Parathyroid adenoma (tissue), 2 donors: ENCODE measurements at regions not wholly inside any gene's neighbourhood (a gene's known extent, or its start where the extent isn't known, plus 50 kb on each side); places are given as distances from the start of the nearest gene placed in this dataset.

ENCODE experiments used
- H2AFZ ChIP-seq: fragments of 300-600 bp; sonication (generic); one replicate; pipeline ENCODE4 v1.7.0; 2017; ENCODE audit warnings: antibody characterized with exemption, mild to moderate bottlenecking
- H3K27ac ChIP-seq: fragments of 300-600 bp; sonication (generic); one replicate; pipeline ENCODE4 v1.7.0; 2017
- H3K27me3 ChIP-seq: fragments of 300-600 bp; sonication (generic); one replicate; pipeline ENCODE4 v1.7.0; 2017; ENCODE audit warnings: low read length; ENCODE audit not compliant: control insufficient read depth, insufficient read depth
- H3K36me3 ChIP-seq: fragments of 300-600 bp; sonication (generic); one replicate; pipeline ENCODE4 v1.7.0; 2017; ENCODE audit warnings: low read length; ENCODE audit not compliant: control insufficient read depth, insufficient read depth
- H3K4me1 ChIP-seq: fragments of 300-600 bp; sonication (generic); one replicate; pipeline ENCODE4 v1.7.0; 2017; ENCODE audit warnings: control low read depth
- H3K4me2 ChIP-seq: fragments of 300-600 bp; sonication (generic); one replicate; pipeline ENCODE4 v1.7.0; 2017; ENCODE audit warnings: low read length
- H3K4me3 ChIP-seq: fragments of 300-600 bp; sonication (generic); one replicate; pipeline ENCODE4 v1.7.0; 2017; ENCODE audit warnings: low read depth, low read length
- H3K79me2 ChIP-seq: fragments of 300-600 bp; sonication (generic); one replicate; pipeline ENCODE4 v1.7.0; 2017; ENCODE audit warnings: control low read depth
- H3K9ac ChIP-seq: fragments of 300-600 bp; sonication (generic); one replicate; pipeline ENCODE4 v1.7.0; 2017; ENCODE audit warnings: mild to moderate bottlenecking
- H3K9me3 ChIP-seq: fragments of 300-600 bp; sonication (generic); one replicate; pipeline ENCODE4 v1.7.0; 2017; ENCODE audit warnings: low read length; ENCODE audit not compliant: control insufficient read depth
- TF ChIP-seq, protein P1 (sequence below): fragments of 300-600 bp; sonication (generic); IDR thresholded peaks from one replicate; pipeline ENCODE4 v1.7.0; 2017; ENCODE audit warnings: antibody characterized with exemption, mild to moderate bottlenecking
- donor health status: primary hyperparathyroidism.

DNA sequence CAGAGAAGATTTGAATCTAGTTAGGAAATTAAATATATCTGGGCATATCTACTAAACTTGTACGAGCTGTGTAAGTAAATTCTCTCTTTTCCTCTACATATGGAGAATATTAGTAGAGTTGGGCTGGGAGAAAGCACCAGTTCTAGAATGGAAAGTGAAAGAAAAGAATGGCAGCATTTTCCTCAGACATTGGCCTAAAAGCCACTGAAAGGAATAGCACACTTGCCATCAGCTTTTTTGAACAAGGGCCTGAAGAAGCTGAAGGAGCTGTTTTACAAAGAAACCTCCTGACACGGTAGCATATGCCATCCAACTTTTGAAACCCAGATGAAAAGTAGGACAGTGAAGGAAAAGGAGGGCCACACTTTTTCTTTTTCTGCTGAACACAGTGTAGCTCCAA, 1563.7 kb upstream of the TENM4 start:
- Histone ChIP-seq H3K9ac (no peak overlapping the region), H3K27me3 (no peaks in the 10 kb centered on the region), H3K27ac (no peak overlapping the region), H3K9me3 (no peaks in the 10 kb centered on the region), H3K36me3 (no peaks in the 10 kb centered on the region), H2AFZ (no peak overlapping the region), H3K4me2 (no peak overlapping the region), H3K79me2 (no peaks in the 10 kb centered on the region), H3K4me3 (no peak overlapping the region), H3K4me1 (no peaks in the 10 kb centered on the region)
- TF ChIP-seq, protein P1, sequence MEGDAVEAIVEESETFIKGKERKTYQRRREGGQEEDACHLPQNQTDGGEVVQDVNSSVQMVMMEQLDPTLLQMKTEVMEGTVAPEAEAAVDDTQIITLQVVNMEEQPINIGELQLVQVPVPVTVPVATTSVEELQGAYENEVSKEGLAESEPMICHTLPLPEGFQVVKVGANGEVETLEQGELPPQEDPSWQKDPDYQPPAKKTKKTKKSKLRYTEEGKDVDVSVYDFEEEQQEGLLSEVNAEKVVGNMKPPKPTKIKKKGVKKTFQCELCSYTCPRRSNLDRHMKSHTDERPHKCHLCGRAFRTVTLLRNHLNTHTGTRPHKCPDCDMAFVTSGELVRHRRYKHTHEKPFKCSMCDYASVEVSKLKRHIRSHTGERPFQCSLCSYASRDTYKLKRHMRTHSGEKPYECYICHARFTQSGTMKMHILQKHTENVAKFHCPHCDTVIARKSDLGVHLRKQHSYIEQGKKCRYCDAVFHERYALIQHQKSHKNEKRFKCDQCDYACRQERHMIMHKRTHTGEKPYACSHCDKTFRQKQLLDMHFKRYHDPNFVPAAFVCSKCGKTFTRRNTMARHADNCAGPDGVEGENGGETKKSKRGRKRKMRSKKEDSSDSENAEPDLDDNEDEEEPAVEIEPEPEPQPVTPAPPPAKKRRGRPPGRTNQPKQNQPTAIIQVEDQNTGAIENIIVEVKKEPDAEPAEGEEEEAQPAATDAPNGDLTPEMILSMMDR, result no peak

DNA sequence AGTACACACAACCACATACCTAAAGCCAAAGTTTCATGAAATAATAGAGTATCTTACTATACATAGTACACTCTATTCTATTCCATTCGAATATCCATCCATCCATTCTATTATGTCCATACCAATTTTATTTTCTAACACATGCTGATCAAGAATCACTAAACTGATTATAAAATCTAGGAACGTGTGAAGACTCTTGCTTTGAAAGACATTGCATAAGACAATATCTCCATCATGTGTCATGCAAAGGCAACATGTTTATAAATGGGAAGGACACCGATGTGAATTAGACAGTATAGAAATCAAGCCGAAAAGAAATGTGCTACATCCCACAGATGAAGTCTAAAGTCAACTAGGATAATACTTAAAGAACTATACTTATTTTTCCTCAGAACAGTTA, 1561.5 kb upstream of the TENM4 start:
- Histone ChIP-seq H3K4me2 (no peak overlapping the region), H3K27me3 (no peaks in the 10 kb centered on the region), H3K4me1 (no peaks in the 10 kb centered on the region), H2AFZ (no peak overlapping the region), H3K9me3 (no peaks in the 10 kb centered on the region), H3K79me2 (no peaks in the 10 kb centered on the region), H3K9ac (no peak overlapping the region), H3K36me3 (no peaks in the 10 kb centered on the region), H3K27ac (no peak overlapping the region), H3K4me3 (no peak overlapping the region)
- TF ChIP-seq, protein P1, result no peak

DNA sequence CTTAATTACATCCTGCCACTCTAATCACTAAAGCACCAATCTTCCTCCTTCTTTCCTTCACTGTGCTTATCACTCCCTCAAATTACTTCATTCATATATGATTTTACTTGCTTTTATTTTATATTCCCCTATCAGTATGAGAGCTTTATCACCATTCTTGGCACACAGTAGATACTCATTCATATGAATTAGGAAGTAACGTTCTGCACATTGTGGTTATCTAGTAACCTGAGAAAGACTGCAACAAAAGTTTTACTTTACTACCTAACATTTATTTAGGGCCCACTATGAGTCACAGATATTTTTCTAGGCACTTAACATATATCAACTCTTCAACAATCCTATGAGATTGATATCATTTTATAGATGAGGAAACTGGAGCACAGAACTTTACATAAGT, 1559.9 kb upstream of the TENM4 start:
- TF ChIP-seq, protein P1, result no peak
- H3K79me2 ChIP-seq, result no peaks in the 10 kb centered on the region

DNA sequence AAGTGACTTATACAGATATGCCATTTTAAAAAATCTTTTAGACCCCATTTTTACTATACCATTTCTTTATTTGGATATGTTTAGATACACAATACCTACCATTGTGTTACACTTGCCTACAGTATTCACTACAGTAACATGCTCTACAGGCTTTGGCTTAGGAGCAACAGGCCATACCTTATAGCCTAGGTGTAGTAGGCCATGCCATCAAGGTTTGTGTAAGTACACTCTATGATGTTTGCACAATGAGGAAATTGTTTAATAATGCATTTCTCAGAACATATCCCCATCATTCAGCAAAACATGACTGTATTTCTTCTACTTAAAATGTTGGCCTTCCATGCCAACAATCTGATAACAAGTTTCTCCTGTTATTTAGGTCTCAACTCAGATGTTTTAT, 1559.5 kb upstream of the TENM4 start:
- H3K9ac ChIP-seq, result no peak overlapping the region
- no peak overlapping the region for H2AFZ ChIP-seq
- no peak overlapping the region for H3K4me3 ChIP-seq
- H3K9me3 ChIP-seq, result no peaks in the 10 kb centered on the region
- no peak overlapping the region for H3K27ac ChIP-seq
- H3K36me3 ChIP-seq, result no peaks in the 10 kb centered on the region
- TF ChIP-seq, protein P1, result no peak
- no peaks in the 10 kb centered on the region for H3K79me2 ChIP-seq
- H3K27me3 ChIP-seq, result no peaks in the 10 kb centered on the region
- H3K4me1 ChIP-seq, result no peaks in the 10 kb centered on the region
- H3K4me2 ChIP-seq, result no peak overlapping the region

More for the DNA sequence above, 1559.9 kb upstream of the TENM4 start:
- no peak overlapping the region for H3K4me3 ChIP-seq
- H3K9me3 ChIP-seq, result no peaks in the 10 kb centered on the region
- H3K27ac ChIP-seq, result no peak overlapping the region
- H3K27me3 ChIP-seq, result no peaks in the 10 kb centered on the region
- H2AFZ ChIP-seq, result no peak overlapping the region
- no peak overlapping the region for H3K9ac ChIP-seq
- no peaks in the 10 kb centered on the region for H3K36me3 ChIP-seq
- no peak overlapping the region for H3K4me2 ChIP-seq
- no peaks in the 10 kb centered on the region for H3K4me1 ChIP-seq

DNA sequence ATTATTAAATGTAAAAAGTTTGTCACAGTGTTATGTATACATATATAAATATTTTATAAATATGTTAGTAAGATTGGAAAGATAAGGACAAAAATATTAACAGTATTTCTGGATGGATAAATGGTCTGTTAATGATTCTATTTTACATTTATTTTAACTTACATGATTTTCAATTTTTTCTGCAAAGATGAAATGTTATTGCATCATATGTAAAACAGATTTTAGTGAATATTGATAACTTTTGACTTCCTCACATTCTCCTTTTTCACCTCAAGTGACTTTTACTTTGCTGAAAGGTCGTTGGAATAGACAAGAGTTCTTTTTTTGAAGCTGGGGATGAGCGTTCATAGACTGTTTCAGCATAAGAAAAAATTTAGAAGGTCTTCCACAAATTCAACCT, 1554.7 kb upstream of the TENM4 start:
- TF ChIP-seq, protein P1, result no peak

More for the DNA sequence above, 1554.7 kb upstream of the TENM4 start:
- Histone ChIP-seq H3K9ac (no peak overlapping the region), H3K4me1 (no peaks in the 10 kb centered on the region), H3K4me2 (no peak overlapping the region), H3K27me3 (no peaks in the 10 kb centered on the region), H3K4me3 (no peak overlapping the region), H3K27ac (no peak overlapping the region), H3K9me3 (no peaks in the 10 kb centered on the region), H2AFZ (no peak overlapping the region), H3K36me3 (no peaks in the 10 kb centered on the region), H3K79me2 (no peaks in the 10 kb centered on the region)
